Body of pancreas (tissue), 4 donors: ENCODE measurements at regions not wholly inside any gene's neighbourhood (a gene's known extent, or its start where the extent isn't known, plus 50 kb on each side); places are given as distances from the start of the nearest gene placed in this dataset.

Experiments used
- ATAC-seq: fragments of 150-250 bp; one replicate; pipeline ENCODE4 v1.9.1; 2016
- DNase-seq, 4 donors: peaks; one replicate each; pipeline ENCODE4 v3.0.0-alpha.2; 2019
- H3K27ac ChIP-seq, 4 donors: fragments of 200-600 bp; sonication (generic); 1 replicate in 3 of 4; 2 replicates in 1 of 4; pipeline versions ENCODE4 v1.5.1 to v1.6.1; 2016 to 2019; ENCODE audit warnings: mild to moderate bottlenecking in 1 of 4, mixed read lengths in 1 of 4, moderate library complexity in 1 of 4
- H3K27me3 ChIP-seq, 2 donors: fragments of 200-600 bp; sonication (generic); one replicate each; pipeline ENCODE4 v1.6.0; 2016; ENCODE audit warnings: mild to moderate bottlenecking in 1 of 2
- H3K36me3 ChIP-seq, 2 donors: fragments of 200-600 bp; sonication (generic); replicated peaks in 1 of 2; 2 replicates each; pipeline ENCODE4 v1.5.1; 2016; ENCODE audit warnings: low read depth in 2 of 2; ENCODE audit not compliant: insufficient read depth in 1 of 2
- H3K4me1 ChIP-seq: fragments of 200-600 bp; sonication (generic); one replicate; pipeline ENCODE4 v1.6.0; 2016
- H3K4me3 ChIP-seq, 2 donors: fragments of 200-600 bp; sonication (generic); 1 replicate in 1 of 2; 2 replicates in 1 of 2; pipeline ENCODE4 v1.5.1; 2016 to 2019
- H3K9me3 ChIP-seq, 3 donors: fragments of 200-600 bp; sonication (generic); 1 replicate in 2 of 3; 2 replicates in 1 of 3; pipeline ENCODE4 v1.5.1; 2016
- POLR2A ChIP-seq, 3 donors: fragments of 450-650 bp; IDR thresholded peaks; one replicate each; pipeline ENCODE4 v1.6.1; 2016; ENCODE audit warnings: antibody characterized with exemption in 3 of 3, mild to moderate bottlenecking in 2 of 3
- WGBS, 2 donors: methylation state at CpG; one replicate each; pipeline ENCODE4 v1.1.5; 2017; 5-methylcytosine and 5-hydroxymethylcytosine counted together
- intact Hi-C: fragments of 100-400 bp; cut with DNase I; formaldehyde crosslinking; loops from one replicate; pipeline ENCODE4 v1.15.1; 2023
- TF ChIP-seq, protein P1 (sequence below), 7 experiments: fragments of 450-650 bp in 4 of 7; fragments of 200-600 bp in 3 of 7; sonication (generic) in 3 of 7; IDR thresholded peaks; one replicate each; pipeline ENCODE4 v1.5.1; 2016 to 2019; ENCODE audit warnings: antibody characterized with exemption in 7 of 7

DNA sequence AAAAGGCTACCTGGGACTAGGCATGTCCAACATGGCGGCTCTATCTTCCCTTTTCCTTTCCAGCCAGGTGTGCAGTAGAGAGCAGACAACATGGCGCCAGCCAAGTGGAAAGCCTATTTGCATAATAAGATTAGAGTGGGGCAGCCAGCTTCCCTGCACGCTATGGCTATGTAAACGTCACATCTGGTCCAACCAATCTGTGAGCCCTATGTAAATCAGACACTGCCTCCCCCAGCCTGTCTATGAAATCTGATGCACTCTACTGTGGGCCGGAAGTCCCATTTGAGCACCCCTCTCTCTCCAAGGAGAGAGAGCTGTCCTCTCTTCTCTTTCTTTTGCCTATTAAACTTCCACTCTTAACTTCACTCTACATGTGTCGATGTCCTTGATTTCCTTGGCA is 984.9 kb upstream of the AUTS2 start:
- H3K27ac ChIP-seq, result no peak overlapping the region
- TF ChIP-seq POLR2A (IDR thresholded peaks at IDR 0.05), result no peak
- TF ChIP-seq, protein P1, sequence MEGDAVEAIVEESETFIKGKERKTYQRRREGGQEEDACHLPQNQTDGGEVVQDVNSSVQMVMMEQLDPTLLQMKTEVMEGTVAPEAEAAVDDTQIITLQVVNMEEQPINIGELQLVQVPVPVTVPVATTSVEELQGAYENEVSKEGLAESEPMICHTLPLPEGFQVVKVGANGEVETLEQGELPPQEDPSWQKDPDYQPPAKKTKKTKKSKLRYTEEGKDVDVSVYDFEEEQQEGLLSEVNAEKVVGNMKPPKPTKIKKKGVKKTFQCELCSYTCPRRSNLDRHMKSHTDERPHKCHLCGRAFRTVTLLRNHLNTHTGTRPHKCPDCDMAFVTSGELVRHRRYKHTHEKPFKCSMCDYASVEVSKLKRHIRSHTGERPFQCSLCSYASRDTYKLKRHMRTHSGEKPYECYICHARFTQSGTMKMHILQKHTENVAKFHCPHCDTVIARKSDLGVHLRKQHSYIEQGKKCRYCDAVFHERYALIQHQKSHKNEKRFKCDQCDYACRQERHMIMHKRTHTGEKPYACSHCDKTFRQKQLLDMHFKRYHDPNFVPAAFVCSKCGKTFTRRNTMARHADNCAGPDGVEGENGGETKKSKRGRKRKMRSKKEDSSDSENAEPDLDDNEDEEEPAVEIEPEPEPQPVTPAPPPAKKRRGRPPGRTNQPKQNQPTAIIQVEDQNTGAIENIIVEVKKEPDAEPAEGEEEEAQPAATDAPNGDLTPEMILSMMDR (IDR thresholded peaks at IDR 0.05), result no peak
- H3K36me3 ChIP-seq, result no peaks in the 10 kb centered on the region
- intact Hi-C loops, result no loop called here
- no peak for ATAC-seq
- H3K4me1 ChIP-seq, result no peaks in the 10 kb centered on the region
- no peak for DNase-seq
- H3K27me3 ChIP-seq, result no peaks in the 10 kb centered on the region
- WGBS, 2 donors, result 50% methylated on average over 6 of the region's 6 CpGs
- H3K9me3 ChIP-seq, result peaks cover 0 to 7% (median 0%) of the 10 kb centered on the region in 3 donors
- H3K4me3 ChIP-seq, result no peak overlapping the region

DNA sequence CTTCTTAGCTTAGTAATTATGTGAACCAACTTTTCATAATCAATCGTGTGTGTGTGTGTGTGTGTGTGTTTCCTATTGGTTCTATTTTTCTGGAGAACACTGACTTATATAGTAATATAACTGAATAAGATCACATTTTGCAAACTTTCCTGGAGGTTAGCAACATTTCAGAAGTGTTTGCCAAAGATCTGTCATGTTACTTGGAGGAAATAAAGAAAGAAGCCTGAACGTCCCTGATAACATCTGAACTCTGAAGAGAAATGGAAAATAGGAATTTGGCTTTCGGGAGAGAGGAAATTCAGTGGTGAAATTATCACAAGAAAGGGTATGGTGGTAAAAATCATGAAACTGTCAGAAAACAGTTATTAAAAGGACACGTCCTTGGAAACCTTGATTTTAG is 984.4 kb upstream of the AUTS2 start:
- no peak overlapping the region for H3K27ac ChIP-seq
- no peak overlapping the region for H3K4me3 ChIP-seq
- H3K4me1 ChIP-seq, result no peaks in the 10 kb centered on the region
- ATAC-seq, result no peak
- H3K27me3 ChIP-seq, result no peaks in the 10 kb centered on the region
- peaks cover 0 to 7% (median 0%) of the 10 kb centered on the region in 3 donors for H3K9me3 ChIP-seq
- DNase-seq, result no peak
- 19 to 23% methylated on average over 4 of the region's 4 CpGs for WGBS, 2 donors
- intact Hi-C loops, result no loop called here
- TF ChIP-seq, protein P1 (IDR thresholded peaks at IDR 0.05), result no peak
- no peak for TF ChIP-seq POLR2A (IDR thresholded peaks at IDR 0.05)
- H3K36me3 ChIP-seq, result no peaks in the 10 kb centered on the region

DNA sequence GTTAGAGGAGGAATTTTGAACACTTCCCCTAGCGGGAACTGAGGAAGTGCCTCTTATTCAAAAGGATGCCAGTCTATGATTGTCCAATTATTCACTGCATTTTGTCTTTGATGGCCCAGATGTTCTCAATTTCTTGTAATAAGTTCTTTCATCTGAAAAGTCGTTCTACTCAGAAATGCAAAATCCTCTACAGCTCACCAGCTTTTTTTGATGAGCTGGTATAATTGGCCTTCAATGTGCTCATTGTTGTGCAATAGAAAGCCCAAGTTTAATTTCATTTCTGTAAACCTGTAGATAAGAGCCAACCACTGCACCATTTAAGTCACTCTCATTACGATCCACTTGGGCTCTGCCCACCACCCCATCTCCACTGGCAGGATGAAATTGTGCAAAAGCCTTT is 978.7 kb upstream of the AUTS2 start:
- Histone ChIP-seq H3K27ac (no peak overlapping the region), H3K36me3 (no peaks in the 10 kb centered on the region), H3K4me1 (no peaks in the 10 kb centered on the region), H3K4me3 (no peak overlapping the region), H3K27me3 (no peaks in the 10 kb centered on the region), H3K9me3 (peaks cover 0 to 7% (median 0%) of the 10 kb centered on the region in 3 donors)
- DNase-seq, result no peak
- no peak for ATAC-seq
- 66 to 73% methylated on average over 3 of the region's 3 CpGs for WGBS, 2 donors
- intact Hi-C loops, result no loop called here
- no peak for TF ChIP-seq POLR2A (IDR thresholded peaks at IDR 0.05)
- TF ChIP-seq, protein P1 (IDR thresholded peaks at IDR 0.05), result no peak

DNA sequence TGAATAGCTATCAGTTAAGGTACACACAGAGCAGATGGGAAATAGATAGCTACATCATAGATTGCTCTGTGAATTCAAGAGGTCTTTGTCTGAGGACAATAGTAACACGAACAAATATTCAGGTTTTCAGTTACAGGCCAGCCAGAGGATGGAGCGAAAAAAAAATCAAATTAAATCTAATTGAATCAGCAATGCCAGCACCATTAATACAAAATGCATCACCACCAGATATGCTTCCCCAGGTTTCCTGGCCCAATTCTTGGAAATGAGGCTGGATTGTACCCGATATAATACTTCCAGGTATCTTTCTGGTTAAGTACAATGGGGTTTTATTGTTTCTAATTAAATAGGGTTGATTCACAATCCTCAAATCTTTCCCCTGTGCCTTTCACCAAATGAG is 975.8 kb upstream of the AUTS2 start:
- intact Hi-C loops, result no loop called here
- whole genome bisulfite sequencing, 2 donors, result 62 to 63% methylated on average over 3 of the region's 3 CpGs
- no peak for ATAC-seq
- H3K4me1 ChIP-seq, result no peaks in the 10 kb centered on the region
- no peaks in the 10 kb centered on the region for H3K27me3 ChIP-seq
- no peak overlapping the region for H3K27ac ChIP-seq
- H3K4me3 ChIP-seq, result no peak overlapping the region
- no peak for TF ChIP-seq POLR2A (IDR thresholded peaks at IDR 0.05)
- TF ChIP-seq, protein P1 (IDR thresholded peaks at IDR 0.05), result no peak
- H3K36me3 ChIP-seq, result no peaks in the 10 kb centered on the region
- H3K9me3 ChIP-seq, result peaks cover 0 to 3% (median 0%) of the 10 kb centered on the region in 3 donors
- DNase-seq, result no peak

- WGBS, 2 donors, result 39 to 44% methylated on average over 1 of the region's 1 CpG
- no peaks in the 10 kb centered on the region for H3K36me3 ChIP-seq
- TF ChIP-seq, protein P1 (IDR thresholded peaks at IDR 0.05), result no peak
- ATAC-seq (no peak), DNase-seq (no peak)
- H3K4me3 ChIP-seq, result no peak overlapping the region
- H3K9me3 ChIP-seq, result no peaks in the 10 kb centered on the region
- no peaks in the 10 kb centered on the region for H3K27me3 ChIP-seq
- no peak overlapping the region for H3K27ac ChIP-seq
- no peaks in the 10 kb centered on the region for H3K4me1 ChIP-seq
- intact Hi-C loops, result no loop called here
Measured at GRCh38 chr7:68623030-68623429, 975.2 kb upstream of the AUTS2 start.
